AG10803 (cell line): ENCODE measurements at regions not wholly inside any gene's neighbourhood (a gene's known extent, or its start where the extent isn't known, plus 50 kb on each side); places are given as distances from the start of the nearest gene placed in this dataset.

ENCODE experiments used
- DNase-seq: peaks from one replicate; pipeline ENCODE4 v3.0.0; 2010; ENCODE audit warnings: low read depth
- H3K4me3 ChIP-seq: 2 replicates; pipeline ENCODE4 v1.5.1; 2011; ENCODE audit warnings: mild to moderate bottlenecking, low read length, control low read depth
- CTCF ChIP-seq: conservative IDR thresholded peaks from 2 replicates; pipeline ENCODE4 v1.5.1; 2011; ENCODE audit warnings: mild to moderate bottlenecking, low read length, control low read depth, inconsistent platforms

GRCh38 chr2:65786007-65786717 lies 353.8 kb upstream of the SPRED2 start:
- no peak for TF ChIP-seq CTCF
- DNase-seq = no peak
- H3K4me3 ChIP-seq = no peak overlapping the region

GRCh38 chr2:65782996-65783650 lies 350.7 kb upstream of the SPRED2 start:
- no peak for DNase-seq
- TF ChIP-seq CTCF = no peak
- no peak overlapping the region for H3K4me3 ChIP-seq

GRCh38 chr2:65782186-65782585 lies 349.8 kb upstream of the SPRED2 start:
- no peak overlapping the region for H3K4me3 ChIP-seq
- no peak for TF ChIP-seq CTCF
- DNase-seq = no peak

GRCh38 chr2:65781756-65782155 lies 349.4 kb upstream of the SPRED2 start:
- no peak for DNase-seq
- TF ChIP-seq CTCF = no peak
- no peak overlapping the region for H3K4me3 ChIP-seq

- no peak for TF ChIP-seq CTCF
- no peak for DNase-seq
- H3K4me3 ChIP-seq = no peak overlapping the region
Measured at GRCh38 chr2:65779021-65779420, 346.6 kb upstream of the SPRED2 start.

- no peak for TF ChIP-seq CTCF
- no peak for DNase-seq
- no peak overlapping the region for H3K4me3 ChIP-seq
Measured at GRCh38 chr2:65778137-65778536, 345.7 kb upstream of the SPRED2 start.

- H3K4me3 ChIP-seq = no peak overlapping the region
- no peak for DNase-seq
- no peak for TF ChIP-seq CTCF
Measured at GRCh38 chr2:65775839-65776238, 343.4 kb upstream of the SPRED2 start.
